IMR-90 (cell line): ENCODE measurements at regions not wholly inside any gene's neighbourhood (a gene's known extent, or its start where the extent isn't known, plus 50 kb on each side); places are given as distances from the start of the nearest gene placed in this dataset.

Experiments used
- ATAC-seq: fragments of 200-7000 bp; cut with Tn5 transposase; 2 replicates; pipeline ENCODE4 v1.9.1; 2020; ENCODE audit warnings: low read depth, mild to moderate bottlenecking, moderate library complexity
- BruUV-seq: library from RNA; stranded (reverse); fragments of 400-500 nt; replicated peaks from 2 replicates; lab custom pipeline; 2021; lab: Mats Ljungman, UMichigan
- CTCF ChIA-PET: fragments of 300-600 bp; formaldehyde crosslinking; extraction: SDS; loops from one replicate; lab custom pipeline; 2021; ENCODE audit warnings: antibody characterized with exemption; lab: Yijun Ruan, JAX
- POLR2A ChIA-PET: fragments of 300-600 bp; sonication (Branson Sonifier 250); formaldehyde crosslinking; loops from one replicate; lab custom pipeline; 2022; ENCODE audit warnings: antibody characterized with exemption; ENCODE audit not compliant: unreplicated experiment; lab: Charles Lee
- DNase-seq: peaks from one replicate; pipeline ENCODE4 v3.0.0; 2013
- H2AFZ ChIP-seq: replicated peaks from 2 replicates; pipeline ENCODE3; 2013; ENCODE audit warnings: low read length, mild to moderate bottlenecking; ENCODE audit not compliant: poor library complexity
- H2AK5ac ChIP-seq: 2 replicates; pipeline ENCODE4 v1.6.1; 2013; ENCODE audit warnings: low read depth, low read length, inconsistent platforms
- H2AK9ac ChIP-seq: replicated peaks from 2 replicates; pipeline ENCODE3; 2013; ENCODE audit warnings: mild to moderate bottlenecking, low read depth, low read length, moderate library complexity; ENCODE audit not compliant: poor library complexity
- H2BK120ac ChIP-seq: 2 replicates; pipeline ENCODE4 v1.6.1; 2013; ENCODE audit warnings: low read depth, low read length, inconsistent platforms
- H2BK15ac ChIP-seq: 3 replicates; pipeline ENCODE4 v1.6.1; 2013; ENCODE audit warnings: low read depth, low read length, inconsistent platforms
- H2BK20ac ChIP-seq: 2 replicates; pipeline ENCODE4 v1.6.1; 2013; ENCODE audit warnings: low read depth, mild to moderate bottlenecking, inconsistent platforms, low read length, moderate library complexity
- H2BK5ac ChIP-seq: 2 replicates; pipeline ENCODE4 v1.6.1; 2013; ENCODE audit warnings: mild to moderate bottlenecking, low read depth, low read length, inconsistent platforms; ENCODE audit not compliant: poor library complexity, severe bottlenecking
- H3K14ac ChIP-seq: replicated peaks from 2 replicates; pipeline ENCODE4 v1.6.1; 2013; ENCODE audit warnings: low read depth, low read length, inconsistent platforms
- H3K18ac ChIP-seq: 2 replicates; pipeline ENCODE4 v1.6.1; 2013; ENCODE audit warnings: low read depth, low read length, control low read depth
- H3K23ac ChIP-seq: 2 replicates; pipeline ENCODE4 v1.6.1; 2013; ENCODE audit warnings: low read depth, low read length, inconsistent platforms
- H3K27ac ChIP-seq: 2 replicates; pipeline ENCODE4 v1.5.1; 2013; ENCODE audit warnings: mild to moderate bottlenecking, control low read depth, low read length; ENCODE audit not compliant: insufficient read depth
- H3K27me3 ChIP-seq: 2 replicates; pipeline ENCODE4 v1.6.1; 2013; ENCODE audit warnings: low read length; ENCODE audit not compliant: control insufficient read depth, insufficient read depth
- H3K36me3 ChIP-seq: 2 replicates; pipeline ENCODE4 v1.6.1; 2013; ENCODE audit warnings: low read length, mixed read lengths; ENCODE audit not compliant: control insufficient read depth, insufficient read depth
- H3K4ac ChIP-seq: 2 replicates; pipeline ENCODE4 v1.6.1; 2013; ENCODE audit warnings: low read depth, low read length, inconsistent platforms
- H3K4me1 ChIP-seq: 2 replicates; pipeline ENCODE4 v1.6.1; 2013; ENCODE audit warnings: low read length, mixed read lengths; ENCODE audit not compliant: control insufficient read depth, insufficient read depth
- H3K4me2 ChIP-seq: 2 replicates; pipeline ENCODE4 v1.6.1; 2013; ENCODE audit warnings: low read depth, mild to moderate bottlenecking, control low read depth, low read length, moderate library complexity
- H3K4me3 ChIP-seq: 2 replicates; pipeline ENCODE4 v1.5.1; 2013; ENCODE audit warnings: low read depth, mild to moderate bottlenecking, control low read depth, low read length, moderate library complexity; ENCODE audit not compliant: insufficient read depth
- H3K56ac ChIP-seq: 2 replicates; pipeline ENCODE4 v1.6.1; 2013; ENCODE audit warnings: low read length, inconsistent platforms; ENCODE audit not compliant: insufficient read depth; ENCODE audit errors: extremely low read depth
- H3K79me1 ChIP-seq, 2 experiments: 2 replicates each; pipeline ENCODE4 v1.6.1; 2013; ENCODE audit warnings: low read length in 2 of 2, inconsistent platforms in 1 of 2, low read depth in 1 of 2
- H3K9ac ChIP-seq: 2 replicates; pipeline ENCODE4 v1.6.1; 2013; ENCODE audit warnings: low read depth, low read length, control low read depth
- H3K9me1 ChIP-seq: 2 replicates; pipeline ENCODE4 v1.6.1; 2013; ENCODE audit warnings: low read length, inconsistent platforms; ENCODE audit not compliant: insufficient read depth
- H3K9me3 ChIP-seq: 2 replicates; pipeline ENCODE4 v1.6.1; 2013; ENCODE audit warnings: low read length; ENCODE audit not compliant: control insufficient read depth, insufficient read depth
- H4K20me1 ChIP-seq: 2 replicates; pipeline ENCODE4 v1.6.1; 2013; ENCODE audit warnings: low read length, inconsistent platforms; ENCODE audit not compliant: insufficient read depth
- H4K5ac ChIP-seq: 2 replicates; pipeline ENCODE4 v1.6.1; 2013; ENCODE audit warnings: mild to moderate bottlenecking, low read depth, low read length, control low read depth
- H4K8ac ChIP-seq, 2 experiments: 2 replicates each; pipeline ENCODE4 v1.6.1; 2013; ENCODE audit warnings: low read depth in 2 of 2, low read length in 2 of 2, control low read depth in 1 of 2, inconsistent platforms in 1 of 2
- H4K91ac ChIP-seq: 2 replicates; pipeline ENCODE4 v1.6.1; 2013; ENCODE audit warnings: low read depth, low read length, inconsistent platforms; ENCODE audit not compliant: insufficient read depth
- BHLHE40 ChIP-seq: fragments of 150-350 bp; IDR thresholded peaks from 2 replicates; pipeline ENCODE4 v1.6.1; 2016; ENCODE audit warnings: mild to moderate bottlenecking, low read depth, low read length
- CEBPB ChIP-seq: IDR thresholded peaks from 2 replicates; pipeline ENCODE4 v1.6.1; 2012; ENCODE audit warnings: low read depth, low read length, improper control_type of control experiment
- FOS ChIP-seq: fragments of 150-350 bp; IDR thresholded peaks from 2 replicates; pipeline ENCODE4 v1.6.1; 2016; ENCODE audit warnings: low read depth, low read length
- MAFK ChIP-seq: IDR thresholded peaks from 2 replicates; pipeline ENCODE4 v1.6.1; 2012; ENCODE audit warnings: low read depth, low read length, improper control_type of control experiment
- MAZ ChIP-seq: IDR thresholded peaks from 2 replicates; pipeline ENCODE4 v1.6.1; 2012; ENCODE audit warnings: low read depth, mild to moderate bottlenecking, low read length, improper control_type of control experiment, moderate library complexity, borderline replicate concordance
- MXI1 ChIP-seq: IDR thresholded peaks from 2 replicates; pipeline ENCODE4 v1.6.1; 2012; ENCODE audit warnings: low read depth, mild to moderate bottlenecking, low read length, moderate library complexity, borderline replicate concordance
- NFE2L2 ChIP-seq: fragments of 150-350 bp; IDR thresholded peaks from 2 replicates; pipeline ENCODE4 v1.6.1; 2016; ENCODE audit warnings: low read depth, mild to moderate bottlenecking, low read length
- POLR2A ChIP-seq: IDR thresholded peaks from 2 replicates; pipeline ENCODE4 v1.6.1; 2012; ENCODE audit warnings: mild to moderate bottlenecking, low read depth, low read length
- RAD21 ChIP-seq: IDR thresholded peaks from 2 replicates; pipeline ENCODE4 v1.6.1; 2012; ENCODE audit warnings: low read length, improper control_type of control experiment
- RCOR1 ChIP-seq: IDR thresholded peaks from 2 replicates; pipeline ENCODE4 v1.6.1; 2012; ENCODE audit warnings: mild to moderate bottlenecking, low read length, improper control_type of control experiment; ENCODE audit not compliant: insufficient replicate concordance
- RFX5 ChIP-seq: IDR thresholded peaks from 2 replicates; pipeline ENCODE4 v1.8.0; 2012; ENCODE audit warnings: low read depth, mild to moderate bottlenecking, low read length, moderate library complexity
- SMC3 ChIP-seq: fragments of 150-350 bp; IDR thresholded peaks from 2 replicates; pipeline ENCODE4 v1.6.1; 2016; ENCODE audit warnings: low read depth, mild to moderate bottlenecking, antibody characterized with exemption, low read length, moderate library complexity
- USF2 ChIP-seq: fragments of 150-350 bp; IDR thresholded peaks from 2 replicates; pipeline ENCODE4 v1.6.1; 2017; ENCODE audit warnings: mild to moderate bottlenecking, antibody characterized with exemption, low read length, low read depth
- WGBS, 2 experiments: methylation state at CpG; one replicate each; pipeline versions ENCODE4 v1.1.5 to v1.1.7; 2013; ENCODE audit warnings: missing lambda C conversion rate in 2 of 2; ENCODE audit not compliant: insufficient read length in 1 of 2; ENCODE audit errors: extremely low coverage in 2 of 2; 5-methylcytosine and 5-hydroxymethylcytosine counted together
- dilution Hi-C: fragments of 300-500 bp; cut with HindIII; formaldehyde crosslinking; loops from one replicate; pipeline ENCODE4 v1.14.3; 2018; ENCODE audit warnings: low sequenced_read_pairs; ENCODE audit not compliant: unreplicated experiment
- in situ Hi-C: fragments of 300-500 bp; cut with MboI; formaldehyde crosslinking; loops from 3 replicates; pipeline ENCODE4 v1.14.3; 2019; ENCODE audit warnings: low sequenced_read_pairs, inconsistent platforms, mixed read lengths
- intact Hi-C: fragments of 100-400 bp; cut with micrococcal nuclease; formaldehyde crosslinking; loops from 2 replicates; pipeline ENCODE4 v1.10.0; 2022
- TF ChIP-seq, protein P1 (sequence below): fragments of 150-350 bp; IDR thresholded peaks from 2 replicates; pipeline ENCODE4 v1.6.1; 2016; ENCODE audit warnings: low read depth, mild to moderate bottlenecking, low read length, moderate library complexity, borderline replicate concordance
- TF ChIP-seq, protein P2 (sequence below): conservative IDR thresholded peaks from 2 replicates; pipeline ENCODE4 v1.5.1; 2012; ENCODE audit warnings: mild to moderate bottlenecking, low read depth, low read length, improper control_type of control experiment

DNA sequence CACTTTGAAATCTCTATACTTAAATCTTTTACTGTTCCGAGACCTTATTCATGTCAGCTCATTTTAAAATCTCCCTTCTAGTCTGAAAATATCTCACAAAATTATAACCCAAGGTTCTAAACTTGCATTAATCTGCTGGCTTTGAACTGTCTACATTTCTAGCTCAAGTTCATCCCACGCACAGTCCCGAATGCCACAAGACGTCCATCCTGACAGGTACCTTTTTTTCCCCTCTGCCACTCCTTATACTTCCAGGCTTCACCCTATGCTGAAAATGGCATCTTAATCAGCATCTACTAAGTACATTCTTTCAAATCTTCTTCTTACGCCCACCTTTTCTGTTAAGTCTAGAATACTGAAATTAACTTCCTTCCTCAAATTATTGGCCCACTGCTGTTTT lies 259.2 kb upstream of the GALNTL6 start:
- Histone ChIP-seq H3K36me3 (no peaks in the 10 kb centered on the region), H3K56ac (no peak overlapping the region), H3K4ac (no peak overlapping the region), H3K9me3 (peaks cover 8% of the 10 kb centered on the region), H2BK120ac (no peak overlapping the region), H2AK5ac (no peak overlapping the region), H4K91ac (no peak overlapping the region), H4K8ac (no peak overlapping the region), H4K20me1 (no peaks in the 10 kb centered on the region), H3K4me1 (no peaks in the 10 kb centered on the region), H2BK20ac (no peak overlapping the region), H3K27ac (no peak overlapping the region), H3K14ac (no peak overlapping the region), H2BK15ac (no peak overlapping the region), H3K9me1 (no peaks in the 10 kb centered on the region), H2AK9ac (no peak overlapping the region), H2BK5ac (no peak overlapping the region), H4K5ac (no peak overlapping the region), H3K79me1 (no peaks in the 10 kb centered on the region), H3K18ac (no peak overlapping the region), H3K27me3 (no peaks in the 10 kb centered on the region), H3K4me2 (no peak overlapping the region), H3K4me3 (no peak overlapping the region), H3K23ac (no peak overlapping the region), H2AFZ (no peak overlapping the region), H3K9ac (no peak overlapping the region)
- no TSS peak for BruUV-seq
- TF ChIP-seq NFE2L2 (no peak), USF2 (no peak), BHLHE40 (no peak), RFX5 (no peak), POLR2A (no peak), CEBPB (no peak), FOS (no peak), MAZ (no peak), SMC3 (no peak), MAFK (no peak), RCOR1 (no peak), RAD21 (no peak), MXI1 (no peak)
- TF ChIP-seq, protein P1, sequence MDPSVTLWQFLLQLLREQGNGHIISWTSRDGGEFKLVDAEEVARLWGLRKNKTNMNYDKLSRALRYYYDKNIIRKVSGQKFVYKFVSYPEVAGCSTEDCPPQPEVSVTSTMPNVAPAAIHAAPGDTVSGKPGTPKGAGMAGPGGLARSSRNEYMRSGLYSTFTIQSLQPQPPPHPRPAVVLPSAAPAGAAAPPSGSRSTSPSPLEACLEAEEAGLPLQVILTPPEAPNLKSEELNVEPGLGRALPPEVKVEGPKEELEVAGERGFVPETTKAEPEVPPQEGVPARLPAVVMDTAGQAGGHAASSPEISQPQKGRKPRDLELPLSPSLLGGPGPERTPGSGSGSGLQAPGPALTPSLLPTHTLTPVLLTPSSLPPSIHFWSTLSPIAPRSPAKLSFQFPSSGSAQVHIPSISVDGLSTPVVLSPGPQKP, result no peak
- TF ChIP-seq, protein P2, sequence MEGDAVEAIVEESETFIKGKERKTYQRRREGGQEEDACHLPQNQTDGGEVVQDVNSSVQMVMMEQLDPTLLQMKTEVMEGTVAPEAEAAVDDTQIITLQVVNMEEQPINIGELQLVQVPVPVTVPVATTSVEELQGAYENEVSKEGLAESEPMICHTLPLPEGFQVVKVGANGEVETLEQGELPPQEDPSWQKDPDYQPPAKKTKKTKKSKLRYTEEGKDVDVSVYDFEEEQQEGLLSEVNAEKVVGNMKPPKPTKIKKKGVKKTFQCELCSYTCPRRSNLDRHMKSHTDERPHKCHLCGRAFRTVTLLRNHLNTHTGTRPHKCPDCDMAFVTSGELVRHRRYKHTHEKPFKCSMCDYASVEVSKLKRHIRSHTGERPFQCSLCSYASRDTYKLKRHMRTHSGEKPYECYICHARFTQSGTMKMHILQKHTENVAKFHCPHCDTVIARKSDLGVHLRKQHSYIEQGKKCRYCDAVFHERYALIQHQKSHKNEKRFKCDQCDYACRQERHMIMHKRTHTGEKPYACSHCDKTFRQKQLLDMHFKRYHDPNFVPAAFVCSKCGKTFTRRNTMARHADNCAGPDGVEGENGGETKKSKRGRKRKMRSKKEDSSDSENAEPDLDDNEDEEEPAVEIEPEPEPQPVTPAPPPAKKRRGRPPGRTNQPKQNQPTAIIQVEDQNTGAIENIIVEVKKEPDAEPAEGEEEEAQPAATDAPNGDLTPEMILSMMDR, result no peak
- in situ Hi-C loops (no loop called here), dilution Hi-C loops (no loop called here), intact Hi-C loops (no loop called here)
- DNase-seq, result no peak
- 76% methylated on average over 2 of the region's 5 CpGs; no CpG with 5 or more reads in 1 of the 2 experiments for WGBS, 2 experiments
- ChIA-PET CTCF (interaction anchor here (0.7 kb wide), 1 partner anchor 1743 kb away, joined by 3 read pairs; no protein-coding TSS in a partner anchor), POLR2A (no interaction called here)
- no peak for ATAC-seq
